B cell (primary cell): ENCODE measurements at regions not wholly inside any gene's neighbourhood (a gene's known extent, or its start where the extent isn't known, plus 50 kb on each side); places are given as distances from the start of the nearest gene placed in this dataset.

ENCODE experiments used
- CTCF ChIP-seq: fragments of 200-600 bp; IDR thresholded peaks from one replicate; pipeline ENCODE4 v1.8.0; 2022; ENCODE audit warnings: antibody characterized with exemption, mild to moderate bottlenecking
- EZH2 ChIP-seq: IDR thresholded peaks from 2 replicates; pipeline ENCODE4 v1.6.1; 2012; ENCODE audit warnings: borderline replicate concordance, low read depth, mild to moderate bottlenecking, moderate library complexity, low read length; ENCODE audit not compliant: insufficient read depth, poor library complexity, severe bottlenecking

- TF ChIP-seq CTCF: no peak
- no peak for TF ChIP-seq EZH2
Measured at GRCh38 chr3:132822266-132822665, 100.1 kb upstream of the NPHP3 start.
